Duodenal mucosa (tissue), 2 donors: ENCODE measurements at regions not wholly inside any gene's neighbourhood (a gene's known extent, or its start where the extent isn't known, plus 50 kb on each side); places are given as distances from the start of the nearest gene placed in this dataset.

Experiments used
- H3K27ac ChIP-seq: one replicate; pipeline ENCODE4 v1.7.0; 2013; ENCODE audit warnings: low read depth, low read length
- H3K27me3 ChIP-seq, 2 donors: one replicate each; pipeline ENCODE4 v1.7.0; 2013; ENCODE audit warnings: low read length in 2 of 2, control low read depth in 1 of 2; ENCODE audit not compliant: insufficient read depth in 2 of 2, control insufficient read depth in 1 of 2
- H3K36me3 ChIP-seq, 2 donors: one replicate each; pipeline ENCODE4 v1.7.0; 2013; ENCODE audit warnings: low read length in 2 of 2, control low read depth in 1 of 2; ENCODE audit not compliant: insufficient read depth in 2 of 2, control insufficient read depth in 1 of 2
- H3K4me1 ChIP-seq, 2 donors: one replicate each; pipeline ENCODE4 v1.7.0; 2013; ENCODE audit warnings: low read length in 2 of 2, control low read depth in 1 of 2; ENCODE audit not compliant: insufficient read depth in 2 of 2, control insufficient read depth in 1 of 2
- H3K4me3 ChIP-seq, 2 donors: one replicate each; pipeline ENCODE4 v1.7.0; 2013; ENCODE audit warnings: low read length in 2 of 2, low read depth in 1 of 2
- H3K9ac ChIP-seq, 2 donors: one replicate each; pipeline ENCODE4 v1.7.0; 2013; ENCODE audit warnings: low read length in 2 of 2, low read depth in 1 of 2
- H3K9me3 ChIP-seq, 2 donors: one replicate each; pipeline ENCODE4 v1.7.0; 2013; ENCODE audit warnings: low read length in 2 of 2, control low read depth in 1 of 2; ENCODE audit not compliant: control insufficient read depth in 1 of 2

GRCh38 chr5:168214071-168214470 is 77.4 kb upstream of the WWC1 start:
- no peaks in the 10 kb centered on the region for H3K27me3 ChIP-seq
- H3K9ac ChIP-seq: no peak overlapping the region
- no peak overlapping the region for H3K27ac ChIP-seq
- no peaks in the 10 kb centered on the region for H3K36me3 ChIP-seq
- no peaks in the 10 kb centered on the region for H3K9me3 ChIP-seq
- H3K4me3 ChIP-seq: no peak overlapping the region
- no peaks in the 10 kb centered on the region for H3K4me1 ChIP-seq

GRCh38 chr5:168214886-168215285 is 76.6 kb upstream of the WWC1 start:
- Histone ChIP-seq H3K9ac (no peak overlapping the region), H3K27ac (no peak overlapping the region), H3K4me1 (no peaks in the 10 kb centered on the region), H3K4me3 (no peak overlapping the region), H3K9me3 (no peaks in the 10 kb centered on the region), H3K27me3 (no peaks in the 10 kb centered on the region), H3K36me3 (no peaks in the 10 kb centered on the region)

GRCh38 chr5:168215646-168216045 is 75.8 kb upstream of the WWC1 start:
- no peaks in the 10 kb centered on the region for H3K9me3 ChIP-seq
- H3K4me1 ChIP-seq: no peaks in the 10 kb centered on the region
- no peak overlapping the region for H3K27ac ChIP-seq
- no peaks in the 10 kb centered on the region for H3K27me3 ChIP-seq
- no peak overlapping the region for H3K4me3 ChIP-seq
- no peak overlapping the region for H3K9ac ChIP-seq
- no peaks in the 10 kb centered on the region for H3K36me3 ChIP-seq

- H3K9ac ChIP-seq: no peak overlapping the region
- H3K4me1 ChIP-seq: no peaks in the 10 kb centered on the region
- H3K4me3 ChIP-seq: no peak overlapping the region
- no peaks in the 10 kb centered on the region for H3K27me3 ChIP-seq
- H3K9me3 ChIP-seq: no peaks in the 10 kb centered on the region
- H3K36me3 ChIP-seq: no peaks in the 10 kb centered on the region
- H3K27ac ChIP-seq: no peak overlapping the region
These were observed 74.5 kb upstream of the WWC1 start for GRCh38 chr5:168216989-168217388.

- H3K27ac ChIP-seq: no peak overlapping the region
- no peaks in the 10 kb centered on the region for H3K9me3 ChIP-seq
- no peaks in the 10 kb centered on the region for H3K27me3 ChIP-seq
- H3K4me1 ChIP-seq: no peaks in the 10 kb centered on the region
- no peak overlapping the region for H3K9ac ChIP-seq
- no peaks in the 10 kb centered on the region for H3K36me3 ChIP-seq
- H3K4me3 ChIP-seq: no peak overlapping the region
These were observed 73.9 kb upstream of the WWC1 start for GRCh38 chr5:168217497-168217896.

GRCh38 chr5:168218746-168219145 is 72.7 kb upstream of the WWC1 start:
- no peak overlapping the region for H3K27ac ChIP-seq
- H3K4me3 ChIP-seq: no peak overlapping the region
- no peak overlapping the region for H3K9ac ChIP-seq
- no peaks in the 10 kb centered on the region for H3K4me1 ChIP-seq
- no peaks in the 10 kb centered on the region for H3K9me3 ChIP-seq
- no peaks in the 10 kb centered on the region for H3K27me3 ChIP-seq
- no peaks in the 10 kb centered on the region for H3K36me3 ChIP-seq

- Histone ChIP-seq H3K9ac (no peak overlapping the region), H3K4me3 (peak overlapping the region in 1 of 2 donors; percentile 41), H3K27me3 (no peaks in the 10 kb centered on the region), H3K36me3 (no peaks in the 10 kb centered on the region), H3K4me1 (no peaks in the 10 kb centered on the region), H3K9me3 (no peaks in the 10 kb centered on the region), H3K27ac (no peak overlapping the region)
These were observed 71.7 kb upstream of the WWC1 start for GRCh38 chr5:168219515-168220410.

GRCh38 chr5:168224085-168224484 is 67.4 kb upstream of the WWC1 start:
- Histone ChIP-seq H3K9me3 (no peaks in the 10 kb centered on the region), H3K4me3 (no peak overlapping the region), H3K9ac (no peak overlapping the region), H3K27me3 (no peaks in the 10 kb centered on the region), H3K36me3 (no peaks in the 10 kb centered on the region), H3K27ac (no peak overlapping the region), H3K4me1 (no peaks in the 10 kb centered on the region)

- Histone ChIP-seq H3K9me3 (no peaks in the 10 kb centered on the region), H3K36me3 (no peaks in the 10 kb centered on the region), H3K27me3 (no peaks in the 10 kb centered on the region), H3K9ac (no peak overlapping the region), H3K4me1 (no peaks in the 10 kb centered on the region), H3K4me3 (no peak overlapping the region), H3K27ac (no peak overlapping the region)
These were observed 65.4 kb upstream of the WWC1 start for GRCh38 chr5:168226012-168226411.

GRCh38 chr5:168227001-168227400 is 64.4 kb upstream of the WWC1 start:
- no peak overlapping the region for H3K27ac ChIP-seq
- no peaks in the 10 kb centered on the region for H3K9me3 ChIP-seq
- H3K4me3 ChIP-seq: no peak overlapping the region
- H3K36me3 ChIP-seq: no peaks in the 10 kb centered on the region
- no peaks in the 10 kb centered on the region for H3K4me1 ChIP-seq
- no peaks in the 10 kb centered on the region for H3K27me3 ChIP-seq
- no peak overlapping the region for H3K9ac ChIP-seq
